C4-2B (cell line): ENCODE measurements at regions not wholly inside any gene's neighbourhood (a gene's known extent, or its start where the extent isn't known, plus 50 kb on each side); places are given as distances from the start of the nearest gene placed in this dataset.

Experiments
- CTCF ChIP-seq: fragments of 450-650 bp; conservative IDR thresholded peaks from 2 replicates; pipeline ENCODE4 v1.5.1; 2017; ENCODE audit warnings: mild to moderate bottlenecking
- ZFX ChIP-seq: fragments of 450-650 bp; IDR thresholded peaks from 2 replicates; pipeline ENCODE4 v1.6.1; 2017

- no peak for TF ChIP-seq ZFX
- TF ChIP-seq CTCF, result no peak
These were observed 525.1 kb upstream of the BRINP3 start for GRCh38 chr1:191002768-191003167.
